DOHH2 (cell line): ENCODE measurements at regions not wholly inside any gene's neighbourhood (a gene's known extent, or its start where the extent isn't known, plus 50 kb on each side); places are given as distances from the start of the nearest gene placed in this dataset.

ENCODE experiments used
- EZH2phosphoT487 ChIP-seq: fragments of 200-600 bp; sonication (generic); IDR thresholded peaks from 2 replicates; pipeline ENCODE4 v1.6.1; 2017; ENCODE audit warnings: borderline replicate concordance, mild to moderate bottlenecking, antibody characterized with exemption, low read length, moderate library complexity, mixed read lengths
- TF ChIP-seq, protein P1 (sequence below): fragments of 200-600 bp; sonication (generic); IDR thresholded peaks from one replicate; pipeline ENCODE4 v1.5.1; 2014; ENCODE audit warnings: antibody characterized with exemption, mild to moderate bottlenecking, low read depth, low read length; ENCODE audit not compliant: poor library complexity, severe bottlenecking

GRCh38 chr15:80339601-80340000 lies 64.6 kb upstream of the ARNT2 start:
- TF ChIP-seq, protein P1, sequence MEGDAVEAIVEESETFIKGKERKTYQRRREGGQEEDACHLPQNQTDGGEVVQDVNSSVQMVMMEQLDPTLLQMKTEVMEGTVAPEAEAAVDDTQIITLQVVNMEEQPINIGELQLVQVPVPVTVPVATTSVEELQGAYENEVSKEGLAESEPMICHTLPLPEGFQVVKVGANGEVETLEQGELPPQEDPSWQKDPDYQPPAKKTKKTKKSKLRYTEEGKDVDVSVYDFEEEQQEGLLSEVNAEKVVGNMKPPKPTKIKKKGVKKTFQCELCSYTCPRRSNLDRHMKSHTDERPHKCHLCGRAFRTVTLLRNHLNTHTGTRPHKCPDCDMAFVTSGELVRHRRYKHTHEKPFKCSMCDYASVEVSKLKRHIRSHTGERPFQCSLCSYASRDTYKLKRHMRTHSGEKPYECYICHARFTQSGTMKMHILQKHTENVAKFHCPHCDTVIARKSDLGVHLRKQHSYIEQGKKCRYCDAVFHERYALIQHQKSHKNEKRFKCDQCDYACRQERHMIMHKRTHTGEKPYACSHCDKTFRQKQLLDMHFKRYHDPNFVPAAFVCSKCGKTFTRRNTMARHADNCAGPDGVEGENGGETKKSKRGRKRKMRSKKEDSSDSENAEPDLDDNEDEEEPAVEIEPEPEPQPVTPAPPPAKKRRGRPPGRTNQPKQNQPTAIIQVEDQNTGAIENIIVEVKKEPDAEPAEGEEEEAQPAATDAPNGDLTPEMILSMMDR, result no peak
- TF ChIP-seq EZH2phosphoT487, result no peak
